T-helper 17 cell (primary cell): ENCODE measurements at regions not wholly inside any gene's neighbourhood (a gene's known extent, or its start where the extent isn't known, plus 50 kb on each side); places are given as distances from the start of the nearest gene placed in this dataset.

Experiments
- ATAC-seq: fragments of 150-1000 bp; cut with Tn5 transposase; 2 replicates; pipeline ENCODE4 v1.10.0; 2021; ENCODE audit warnings: mild to moderate bottlenecking, moderate library complexity
- DNase-seq, 3 donors: peaks; one replicate each; pipeline versions ENCODE4 v3.0.0 to v3.0.0-alpha.2; 2020 to 2021
- H3K9me3 ChIP-seq: one replicate; pipeline ENCODE4 v1.7.0; 2013; ENCODE audit warnings: low read length, mild to moderate bottlenecking; ENCODE audit not compliant: control insufficient read depth, poor library complexity, severe bottlenecking
- H3K27ac Mint-ChIP-seq: one replicate; pipeline ENCODE4 v1.8.0; 2022; ENCODE audit warnings: mild to moderate bottlenecking, moderate library complexity, mixed read lengths
- H3K27me3 Mint-ChIP-seq: one replicate; pipeline ENCODE4 v1.8.0; 2022; ENCODE audit warnings: mixed read lengths
- H3K36me3 Mint-ChIP-seq: one replicate; pipeline ENCODE4 v1.8.0; 2022; ENCODE audit warnings: low read depth, mixed read lengths
- H3K4me1 Mint-ChIP-seq: one replicate; pipeline ENCODE4 v1.8.0; 2022; ENCODE audit warnings: mild to moderate bottlenecking, mixed read lengths
- H3K4me3 Mint-ChIP-seq: one replicate; pipeline ENCODE4 v1.8.0; 2022; ENCODE audit warnings: mild to moderate bottlenecking, moderate library complexity, mixed read lengths

DNA sequence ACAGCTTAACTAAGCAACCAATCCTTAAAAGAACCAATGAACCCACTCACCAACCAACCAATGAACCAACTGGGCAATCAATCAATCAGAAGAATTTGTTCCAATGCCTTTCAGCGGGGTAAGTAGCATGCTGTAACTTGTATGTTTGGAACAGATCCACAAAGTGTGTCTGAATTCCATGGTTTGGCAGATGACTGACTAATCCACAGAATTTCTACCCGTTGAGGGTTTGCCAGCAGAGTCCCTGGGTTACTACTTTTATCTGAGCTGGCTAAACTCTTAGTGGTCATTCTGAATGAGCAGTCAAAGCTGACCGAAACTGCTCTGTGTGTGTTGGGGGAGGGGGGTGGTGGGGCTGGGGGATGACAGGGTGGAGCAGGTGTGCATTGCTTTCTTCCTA lies 125.0 kb upstream of the JAG1 start:
- Mint-ChIP-seq H3K4me3 (no peak overlapping the region), H3K27me3 (no peaks in the 10 kb centered on the region), H3K27ac (no peak overlapping the region), H3K4me1 (no peaks in the 10 kb centered on the region), H3K36me3 (no peaks in the 10 kb centered on the region)
- H3K9me3 ChIP-seq, result no peaks in the 10 kb centered on the region
- DNase-seq (no peak), ATAC-seq (no peak)

DNA sequence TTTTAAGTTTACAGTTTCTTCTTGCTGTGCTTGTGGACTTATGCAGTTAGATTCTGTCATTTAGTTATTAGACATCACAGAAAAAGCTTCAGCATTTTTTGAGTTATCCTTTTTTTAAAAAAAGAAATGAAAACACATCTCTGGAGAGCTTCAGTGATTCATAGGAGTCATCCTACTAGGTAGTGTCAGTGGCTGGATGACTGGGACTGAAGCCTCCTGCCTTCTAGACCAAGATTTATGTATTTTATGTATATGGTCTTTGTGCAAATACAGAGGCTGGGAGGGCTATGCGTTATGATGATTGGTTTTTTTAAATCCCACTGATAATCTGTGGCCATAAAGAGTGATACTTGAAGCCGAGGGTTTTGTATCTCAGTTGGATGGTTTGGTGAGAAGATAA lies 125.9 kb upstream of the JAG1 start:
- Mint-ChIP-seq H3K27me3 (no peaks in the 10 kb centered on the region), H3K4me3 (no peak overlapping the region), H3K27ac (no peak overlapping the region), H3K4me1 (no peaks in the 10 kb centered on the region), H3K36me3 (no peaks in the 10 kb centered on the region)
- DNase-seq, result no peak
- ATAC-seq, result no peak
- H3K9me3 ChIP-seq, result no peaks in the 10 kb centered on the region

DNA sequence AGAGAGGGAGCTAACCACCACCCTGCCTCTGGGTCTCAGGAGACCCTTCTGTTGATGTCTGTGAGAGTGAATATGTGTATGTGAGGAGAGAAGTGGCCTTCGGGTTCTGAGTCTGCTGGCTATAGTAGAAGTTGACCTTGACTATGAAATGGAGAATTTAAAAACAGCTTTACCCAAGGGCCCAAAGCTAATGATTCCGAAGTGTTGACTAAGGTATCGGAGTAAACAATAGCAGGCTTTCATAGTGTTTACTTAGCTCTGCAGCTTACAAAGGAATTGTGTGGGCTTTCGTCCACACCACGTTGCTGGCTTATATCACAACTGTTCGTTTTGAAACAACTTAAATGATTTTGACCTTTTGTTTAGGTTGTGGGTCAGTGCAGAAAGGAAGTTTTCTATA lies 126.5 kb upstream of the JAG1 start:
- Mint-ChIP-seq H3K27ac (no peak overlapping the region), H3K27me3 (no peaks in the 10 kb centered on the region), H3K4me3 (no peak overlapping the region), H3K4me1 (no peaks in the 10 kb centered on the region), H3K36me3 (no peaks in the 10 kb centered on the region)
- no peak for DNase-seq
- no peak for ATAC-seq
- no peaks in the 10 kb centered on the region for H3K9me3 ChIP-seq

DNA sequence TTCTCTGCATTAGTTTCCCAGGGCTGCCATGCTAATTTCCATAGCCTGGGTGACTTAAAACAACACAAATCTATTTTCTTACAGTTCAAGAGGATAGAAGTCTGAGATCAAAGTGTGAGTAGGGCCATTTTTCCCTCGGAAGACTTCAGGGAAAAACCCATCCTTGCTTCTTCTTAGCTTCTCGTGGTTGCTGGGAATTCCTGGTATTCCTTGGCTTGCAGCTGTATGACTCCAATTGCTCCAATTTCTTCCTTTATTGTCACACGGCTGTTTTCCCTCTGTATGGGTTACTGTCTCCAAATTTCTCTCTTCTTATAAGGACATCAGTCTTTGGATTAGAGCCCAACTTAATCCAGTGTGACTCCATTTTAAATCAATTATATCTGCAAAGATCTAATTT lies 128.4 kb upstream of the JAG1 start:
- no peaks in the 10 kb centered on the region for H3K4me1 Mint-ChIP-seq
- DNase-seq (no peak), ATAC-seq (no peak)
- H3K9me3 ChIP-seq, result no peaks in the 10 kb centered on the region
- no peaks in the 10 kb centered on the region for H3K36me3 Mint-ChIP-seq
- no peaks in the 10 kb centered on the region for H3K27me3 Mint-ChIP-seq
- no peak overlapping the region for H3K27ac Mint-ChIP-seq
- no peak overlapping the region for H3K4me3 Mint-ChIP-seq

DNA sequence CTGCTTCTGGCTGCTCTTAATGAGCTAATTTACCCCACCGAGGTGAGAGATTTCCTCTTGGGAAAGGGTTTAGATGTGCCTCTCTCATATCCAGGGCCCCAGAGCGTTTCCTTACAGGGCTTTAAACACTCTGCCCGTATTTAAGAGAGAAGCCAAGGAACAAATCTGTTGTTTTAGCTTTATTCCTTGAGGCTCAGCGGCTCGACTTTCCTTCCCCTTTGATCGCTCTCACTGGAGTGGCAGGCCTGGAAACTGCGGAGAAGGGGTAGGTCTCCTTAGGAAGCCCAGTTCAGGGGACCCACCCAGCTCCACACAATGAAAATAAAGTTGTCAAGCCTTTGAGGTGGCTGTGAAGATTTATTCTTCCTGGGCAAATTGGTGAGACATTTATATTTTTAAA lies 132.0 kb upstream of the JAG1 start:
- ATAC-seq (no peak), DNase-seq (no peak)
- Mint-ChIP-seq H3K27ac (no peak overlapping the region), H3K36me3 (no peaks in the 10 kb centered on the region), H3K27me3 (no peaks in the 10 kb centered on the region), H3K4me3 (no peak overlapping the region), H3K4me1 (no peaks in the 10 kb centered on the region)
- H3K9me3 ChIP-seq, result no peaks in the 10 kb centered on the region

DNA sequence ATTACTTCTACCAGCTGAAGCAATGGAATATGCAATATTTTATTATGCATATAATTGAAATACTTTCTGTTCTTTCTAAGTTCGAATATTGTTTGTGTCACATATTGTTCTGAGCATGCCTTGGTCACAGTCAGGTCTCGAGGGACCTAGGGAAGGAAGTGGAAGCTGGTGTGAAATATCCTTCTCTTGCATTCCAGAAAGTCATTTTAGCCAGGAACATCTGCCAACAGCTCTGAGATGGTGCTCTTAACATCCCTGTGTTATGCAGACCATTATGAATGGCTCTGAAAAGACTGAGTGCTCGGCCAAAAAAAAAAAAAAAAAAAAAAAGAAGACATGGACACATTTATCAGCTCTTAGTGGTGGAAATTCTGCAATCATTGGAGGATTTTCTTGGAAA lies 132.7 kb upstream of the JAG1 start:
- Mint-ChIP-seq H3K27ac (no peak overlapping the region), H3K36me3 (no peaks in the 10 kb centered on the region), H3K4me3 (no peak overlapping the region), H3K27me3 (no peaks in the 10 kb centered on the region), H3K4me1 (no peaks in the 10 kb centered on the region)
- H3K9me3 ChIP-seq, result no peaks in the 10 kb centered on the region
- no peak for ATAC-seq
- DNase-seq, result no peak

DNA sequence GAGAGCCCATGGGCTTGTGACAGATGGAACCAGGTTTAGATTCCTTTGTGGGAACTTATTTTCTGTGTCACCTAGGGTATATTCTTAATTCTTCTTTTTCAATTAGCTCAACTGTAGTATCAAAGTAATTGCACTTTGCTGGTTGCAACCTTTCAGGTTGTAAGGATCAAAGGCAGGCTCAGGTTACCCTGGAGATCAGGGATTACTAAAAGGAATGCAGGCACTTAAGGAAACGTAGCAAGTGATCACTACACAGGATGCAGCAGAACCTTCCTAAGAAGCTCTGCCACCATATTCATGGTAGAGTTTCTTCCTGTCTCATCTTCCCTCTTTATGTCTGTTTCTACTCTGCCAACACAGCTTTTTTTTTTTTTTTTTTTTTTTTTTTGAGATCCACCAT lies 133.2 kb upstream of the JAG1 start:
- no peaks in the 10 kb centered on the region for H3K4me1 Mint-ChIP-seq
- H3K4me3 Mint-ChIP-seq, result no peak overlapping the region
- H3K27me3 Mint-ChIP-seq, result no peaks in the 10 kb centered on the region
- ATAC-seq (no peak), DNase-seq (no peak)
- H3K27ac Mint-ChIP-seq, result no peak overlapping the region
- H3K36me3 Mint-ChIP-seq, result no peaks in the 10 kb centered on the region
- H3K9me3 ChIP-seq, result no peaks in the 10 kb centered on the region

DNA sequence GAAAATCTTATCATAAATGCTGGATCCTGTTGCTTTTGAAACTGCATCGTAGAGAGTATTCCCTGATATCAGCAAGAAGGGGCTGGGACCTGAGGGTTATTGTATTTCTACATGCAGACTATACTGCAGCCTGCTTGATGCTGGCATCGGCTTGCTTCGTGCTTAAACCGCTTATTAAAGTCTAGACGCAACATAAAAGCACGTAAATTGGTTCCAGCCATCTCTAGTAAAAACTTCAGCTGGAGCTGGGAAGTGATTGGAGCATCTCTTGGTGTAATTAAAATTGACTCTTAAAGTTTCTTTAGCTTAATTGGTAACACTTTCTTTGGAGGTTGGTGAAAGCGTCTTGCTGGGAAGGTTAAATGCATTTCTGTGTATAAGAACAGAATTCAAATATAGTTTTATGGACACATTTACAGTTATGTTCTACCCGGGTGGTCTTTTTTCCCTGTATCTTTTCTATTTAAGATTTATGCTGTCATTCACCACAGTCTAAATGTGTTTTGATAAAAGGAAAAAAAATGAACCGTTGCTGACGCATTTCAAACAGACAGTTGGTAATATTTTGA lies 139.0 kb upstream of the JAG1 start:
- H3K27ac Mint-ChIP-seq, result no peak overlapping the region
- no peak for ATAC-seq
- H3K4me3 Mint-ChIP-seq, result no peak overlapping the region
- H3K9me3 ChIP-seq, result no peaks in the 10 kb centered on the region
- peaks cover 6% of the 10 kb centered on the region for H3K27me3 Mint-ChIP-seq
- DNase-seq, result no peak
- H3K36me3 Mint-ChIP-seq, result no peaks in the 10 kb centered on the region
- no peaks in the 10 kb centered on the region for H3K4me1 Mint-ChIP-seq

DNA sequence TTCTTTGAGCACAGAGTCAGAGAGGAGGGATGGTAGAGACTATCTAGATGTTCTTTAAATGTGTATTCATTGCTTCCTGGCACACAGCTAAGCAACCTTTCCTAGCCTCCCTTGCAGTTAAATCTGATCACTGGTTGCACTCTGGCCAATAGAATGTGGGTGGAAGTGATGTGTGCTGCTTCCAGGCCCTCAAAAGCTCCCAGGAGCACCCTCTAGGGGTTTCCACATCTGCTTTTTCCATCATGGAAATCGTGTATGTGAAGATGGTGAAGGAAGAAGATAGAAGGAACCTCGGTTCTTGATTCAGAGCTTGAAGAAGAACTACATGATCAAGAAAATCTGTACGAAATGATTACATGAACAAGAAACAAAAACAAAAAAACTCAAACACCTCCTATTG lies 149.8 kb upstream of the JAG1 start:
- Mint-ChIP-seq H3K36me3 (no peaks in the 10 kb centered on the region), H3K27me3 (no peaks in the 10 kb centered on the region), H3K4me3 (no peak overlapping the region), H3K27ac (no peak overlapping the region), H3K4me1 (no peaks in the 10 kb centered on the region)
- H3K9me3 ChIP-seq, result no peaks in the 10 kb centered on the region
- DNase-seq, result no peak
- ATAC-seq, result no peak

DNA sequence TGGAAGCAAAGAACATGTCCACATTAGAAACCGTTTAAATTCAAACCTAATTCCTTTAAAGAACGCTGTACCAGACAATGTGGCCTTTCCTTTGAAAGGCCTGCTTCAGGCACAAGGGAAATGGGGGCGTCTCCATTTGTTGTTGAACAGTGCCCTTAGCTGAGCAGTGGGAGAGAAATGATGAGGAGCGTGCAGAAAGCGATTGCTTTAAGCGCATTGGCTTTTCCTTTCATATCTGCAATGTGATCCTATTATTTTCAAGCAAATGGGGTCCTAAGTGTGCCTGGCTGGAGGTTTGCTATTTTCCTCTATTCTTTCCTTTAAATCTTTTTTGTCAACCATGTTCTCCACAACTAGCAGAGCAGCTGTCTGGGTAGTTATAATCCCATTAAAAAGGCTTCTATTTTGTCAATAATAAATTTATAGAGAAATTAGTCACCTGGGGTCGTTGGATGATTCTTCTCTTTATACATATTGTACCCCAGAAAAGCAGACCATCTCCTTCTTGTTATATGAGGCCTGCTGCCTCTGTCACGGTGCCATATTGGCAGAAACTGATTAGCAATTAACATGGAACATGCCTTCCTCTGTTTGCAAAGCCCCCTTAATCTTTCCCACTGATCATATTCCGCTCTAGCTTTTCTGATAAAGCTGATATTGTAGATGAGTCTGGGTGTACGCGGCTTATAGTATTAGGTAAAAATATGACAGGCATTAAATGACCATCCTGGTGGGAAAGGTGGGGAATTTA lies 151.1 kb upstream of the JAG1 start:
- no peak overlapping the region for H3K4me3 Mint-ChIP-seq
- H3K27ac Mint-ChIP-seq, result no peak overlapping the region
- ATAC-seq, result no peak
- H3K4me1 Mint-ChIP-seq, result no peaks in the 10 kb centered on the region
- DNase-seq, result no peak
- H3K27me3 Mint-ChIP-seq, result no peaks in the 10 kb centered on the region
- H3K36me3 Mint-ChIP-seq, result no peaks in the 10 kb centered on the region
- H3K9me3 ChIP-seq, result no peaks in the 10 kb centered on the region

DNA sequence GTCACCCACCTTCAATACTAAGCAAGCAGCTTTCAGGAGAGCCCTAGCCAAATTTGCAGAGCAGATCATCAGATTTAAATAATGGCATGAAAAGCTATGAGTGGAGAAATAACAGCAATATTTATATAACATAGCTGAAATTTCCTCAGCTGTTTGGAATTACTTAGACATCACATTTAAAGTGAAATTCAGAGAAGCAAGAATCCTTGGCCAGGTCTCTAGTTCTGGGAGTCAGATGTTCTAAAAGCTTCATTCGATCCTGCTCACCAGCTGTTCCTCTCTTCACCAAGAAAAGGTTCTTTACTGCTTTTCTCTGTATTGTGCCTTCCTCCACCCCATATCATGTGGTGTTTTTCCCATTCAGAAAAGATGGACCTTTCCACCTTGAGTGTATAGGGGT lies 152.3 kb upstream of the JAG1 start:
- no peak for ATAC-seq
- no peaks in the 10 kb centered on the region for H3K36me3 Mint-ChIP-seq
- no peaks in the 10 kb centered on the region for H3K4me1 Mint-ChIP-seq
- H3K4me3 Mint-ChIP-seq, result no peak overlapping the region
- H3K9me3 ChIP-seq, result no peaks in the 10 kb centered on the region
- H3K27me3 Mint-ChIP-seq, result no peaks in the 10 kb centered on the region
- no peak overlapping the region for H3K27ac Mint-ChIP-seq
- no peak for DNase-seq

DNA sequence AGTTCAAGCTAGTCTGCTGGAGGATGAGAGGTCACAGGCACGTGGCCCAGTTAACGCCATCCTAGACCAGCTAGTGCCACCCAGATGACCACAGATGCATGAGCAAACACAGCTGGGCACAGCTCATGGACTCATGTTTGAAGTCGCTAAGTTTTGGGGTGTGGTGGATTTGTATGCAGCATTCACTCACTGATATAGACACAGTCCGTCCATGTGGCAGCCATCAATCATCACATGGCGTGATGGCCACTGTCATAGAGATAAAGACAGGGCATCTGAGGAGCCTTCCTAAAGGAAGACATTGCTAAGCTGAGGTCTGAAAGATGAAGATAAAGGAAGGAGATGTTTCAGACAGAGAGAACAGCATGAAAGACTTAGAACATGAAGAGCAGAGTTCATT lies 154.4 kb upstream of the JAG1 start:
- Mint-ChIP-seq H3K27ac (no peak overlapping the region), H3K4me1 (no peaks in the 10 kb centered on the region), H3K36me3 (no peaks in the 10 kb centered on the region), H3K4me3 (no peak overlapping the region), H3K27me3 (no peaks in the 10 kb centered on the region)
- no peak for ATAC-seq
- H3K9me3 ChIP-seq, result no peaks in the 10 kb centered on the region
- DNase-seq, result no peak

DNA sequence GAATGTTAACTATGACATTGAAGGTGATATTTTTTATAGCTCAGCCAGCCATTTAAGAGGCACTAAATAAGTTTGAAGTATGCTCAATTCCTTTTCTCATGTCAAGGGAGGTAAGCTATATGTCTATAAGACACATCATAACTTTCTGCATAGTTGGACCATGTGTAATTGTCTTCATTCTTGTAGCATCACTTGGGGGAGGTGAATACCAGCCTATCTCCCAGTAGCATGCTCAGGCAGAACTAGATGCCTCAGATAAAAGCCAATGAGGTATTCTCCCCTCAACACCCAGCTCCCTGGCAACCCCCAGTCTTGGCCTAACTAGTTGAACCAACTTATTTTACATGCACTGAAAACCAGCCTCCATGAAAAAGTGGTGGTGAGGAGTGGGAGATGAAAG lies 158.3 kb upstream of the JAG1 start:
- H3K4me3 Mint-ChIP-seq, result no peak overlapping the region
- peaks cover 4% of the 10 kb centered on the region for H3K27me3 Mint-ChIP-seq
- H3K4me1 Mint-ChIP-seq, result no peaks in the 10 kb centered on the region
- no peaks in the 10 kb centered on the region for H3K9me3 ChIP-seq
- no peak overlapping the region for H3K27ac Mint-ChIP-seq
- ATAC-seq (no peak), DNase-seq (no peak)
- no peaks in the 10 kb centered on the region for H3K36me3 Mint-ChIP-seq

DNA sequence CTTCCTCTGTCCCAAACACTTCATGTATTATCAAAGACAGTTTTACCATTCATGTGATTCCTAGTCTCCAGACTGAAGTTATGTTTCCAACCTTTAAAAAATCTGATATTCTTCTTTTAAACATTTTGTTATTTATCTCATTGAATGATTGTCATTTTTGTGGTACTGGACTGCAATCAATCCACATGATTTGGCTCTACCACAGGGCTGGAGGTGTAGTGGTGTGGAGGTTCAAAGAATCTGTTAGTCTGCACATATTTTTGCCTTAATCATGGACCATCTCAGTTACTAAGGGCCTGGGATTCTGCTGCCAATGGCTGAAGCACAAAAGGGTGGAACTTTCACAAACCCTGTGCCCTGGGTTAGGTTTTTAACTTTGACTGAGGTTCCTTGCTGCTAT lies 164.1 kb upstream of the JAG1 start:
- Mint-ChIP-seq H3K36me3 (no peaks in the 10 kb centered on the region), H3K4me3 (no peak overlapping the region), H3K4me1 (no peaks in the 10 kb centered on the region), H3K27me3 (peaks cover 4% of the 10 kb centered on the region), H3K27ac (no peak overlapping the region)
- DNase-seq, result no peak
- H3K9me3 ChIP-seq, result no peaks in the 10 kb centered on the region
- ATAC-seq, result no peak
